ENCODE measurements at regions not wholly inside any gene's neighbourhood (a gene's known extent, or its start where the extent isn't known, plus 50 kb on each side); places are given as distances from the start of the nearest gene placed in this dataset.

DNA sequence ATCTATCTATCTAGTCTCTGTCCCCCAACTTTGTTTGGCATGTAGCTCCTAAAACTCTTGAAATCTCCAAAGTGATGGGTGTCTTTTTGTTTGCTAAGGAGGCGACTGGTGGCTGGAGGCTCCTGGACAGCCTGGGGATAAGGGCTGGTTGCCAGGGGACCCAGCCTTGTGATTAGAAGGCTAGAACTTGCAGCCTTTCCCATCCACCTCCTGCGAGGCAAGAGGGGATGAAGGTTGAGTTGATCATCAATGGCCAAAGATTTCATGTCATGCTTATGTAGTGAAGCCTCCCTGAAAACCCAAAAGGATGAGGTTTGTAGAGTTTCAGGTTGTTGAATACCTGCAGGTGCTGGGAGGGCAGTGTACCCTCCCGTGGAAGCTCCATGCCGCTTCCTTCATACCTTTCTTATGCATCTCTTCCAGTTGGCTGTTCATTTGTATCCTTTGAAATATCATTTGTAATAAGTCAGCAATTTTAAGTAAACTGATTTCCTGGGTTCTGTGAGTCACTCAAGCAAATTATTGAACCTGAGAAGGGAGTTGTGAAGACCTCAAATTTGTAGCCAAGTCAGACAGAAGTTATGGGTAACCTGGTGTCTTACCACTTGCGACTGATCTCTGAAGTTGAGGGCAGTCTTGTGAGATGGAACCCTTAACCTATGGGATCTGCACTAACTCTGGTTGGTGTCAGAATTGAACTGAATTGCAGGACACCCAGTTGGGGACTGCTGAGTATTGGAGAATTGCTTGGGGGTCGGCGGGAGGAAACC lies 202.4 kb downstream of the SEC14L1 start:
- DNase-seq: no peak

- DNase-seq: no peak
These were observed 203.3 kb downstream of the SEC14L1 start for GRCh38 chr17:77344038-77344437.

- DNase-seq: no peak
These were observed 204.6 kb downstream of the SEC14L1 start for GRCh38 chr17:77345260-77345910.

DNA sequence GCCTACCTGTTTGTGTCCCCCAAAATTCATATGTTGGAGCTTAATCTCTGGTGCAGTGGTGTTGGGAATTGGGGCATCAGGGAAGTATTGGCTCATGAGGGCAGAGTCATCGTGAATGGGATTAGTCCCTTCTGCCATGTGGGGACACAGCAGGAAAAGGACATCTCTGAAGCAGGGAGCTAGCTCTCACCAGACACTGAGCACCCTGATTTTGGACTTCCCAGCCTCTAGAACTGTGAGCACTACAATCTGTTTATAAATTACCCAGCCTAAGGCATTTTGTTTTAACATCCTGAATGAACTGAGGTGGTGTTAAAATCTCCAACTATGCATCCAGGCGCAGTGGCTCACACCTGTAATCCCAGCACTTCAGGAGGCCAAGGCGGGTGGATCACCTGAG lies 206.0 kb downstream of the SEC14L1 start:
- no peak for DNase-seq

DNA sequence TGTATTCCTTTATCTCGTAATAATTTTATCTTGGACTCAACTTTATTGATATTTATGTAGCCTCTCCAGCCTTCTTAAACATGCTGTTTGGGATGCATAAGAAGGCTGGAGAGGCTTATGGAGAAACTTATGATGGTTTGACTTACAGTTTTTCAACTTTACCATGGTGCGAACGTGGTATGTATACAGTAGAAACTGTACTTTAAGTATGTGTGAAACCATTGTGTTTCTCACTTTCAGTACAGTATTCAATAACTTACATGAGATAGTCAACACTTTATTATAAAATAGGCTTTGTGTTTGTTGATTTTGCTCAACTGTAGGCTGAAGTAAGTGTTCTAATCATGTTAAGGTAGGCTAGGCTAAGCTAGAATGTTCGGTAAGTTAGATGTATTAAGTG lies 206.8 kb downstream of the SEC14L1 start:
- no peak for DNase-seq

DNA sequence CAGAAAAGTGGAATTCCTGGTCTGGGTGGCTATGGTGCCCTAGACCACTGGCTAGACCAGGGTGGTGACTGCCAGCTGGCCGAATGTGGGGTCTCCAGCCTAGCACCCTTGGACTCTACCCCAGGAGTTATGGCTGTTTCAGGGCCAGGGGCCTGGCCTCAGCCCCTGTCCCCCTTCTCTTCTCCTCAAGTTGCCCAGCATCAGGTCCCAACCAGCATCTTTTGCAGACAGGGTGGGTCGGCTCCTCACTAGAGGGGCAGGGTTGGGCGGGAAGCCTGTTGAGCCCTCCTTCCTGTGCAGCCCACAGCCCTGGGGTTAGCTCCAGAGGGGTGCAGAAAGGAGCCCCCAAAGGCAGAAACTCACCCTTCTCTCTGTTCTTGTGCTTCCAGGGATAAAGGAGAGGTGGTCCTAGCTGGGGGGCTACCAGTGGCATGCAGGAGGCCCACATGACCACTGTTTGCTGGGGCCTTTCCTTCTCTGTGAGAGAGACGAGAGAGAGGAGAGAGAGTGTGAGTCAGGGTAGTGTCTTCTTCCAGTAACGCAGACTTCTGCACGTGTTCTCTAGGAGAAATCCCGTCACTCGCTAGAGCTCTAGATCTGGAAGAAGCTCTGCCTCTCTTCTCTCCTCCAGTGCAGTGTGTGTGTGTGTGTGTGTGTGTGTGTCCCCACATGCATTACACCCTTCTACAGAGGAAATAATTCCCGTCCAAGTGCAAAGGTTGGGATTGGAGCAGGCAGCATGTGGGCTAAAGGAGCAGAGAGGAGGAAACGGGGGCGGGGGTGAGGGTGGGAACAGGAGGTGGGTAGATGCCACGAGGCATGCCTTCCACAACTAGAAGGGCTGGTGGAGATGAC lies 209.4 kb downstream of the SEC14L1 start:
- DNase-seq: no peak

DNA sequence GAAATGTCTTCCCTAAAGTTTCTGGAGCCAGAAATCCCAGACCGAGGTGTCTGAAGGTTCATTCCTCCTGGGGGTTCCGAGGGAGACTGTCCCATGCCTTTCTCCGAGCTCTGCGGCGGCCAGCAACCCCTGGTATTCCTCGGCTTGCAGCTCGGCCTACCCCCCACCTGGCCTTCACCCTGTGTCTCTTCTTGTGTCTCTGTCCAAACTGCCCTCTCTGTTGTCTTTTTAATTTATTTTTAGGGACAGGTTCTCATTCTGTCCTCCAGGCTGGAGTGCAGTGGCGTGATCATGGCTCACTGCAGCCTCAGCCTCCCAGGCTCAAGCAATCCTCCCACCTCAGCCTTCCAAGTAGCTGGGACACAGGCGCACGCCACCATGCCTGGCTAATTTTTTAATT lies 211.7 kb downstream of the SEC14L1 start:
- DNase-seq: no peak

GRCh38 chr17:77352996-77353395 lies 212.2 kb downstream of the SEC14L1 start:
- no peak for DNase-seq

GRCh38 chr17:77353684-77354419 lies 213.1 kb downstream of the SEC14L1 start:
- no peak for DNase-seq

DNA sequence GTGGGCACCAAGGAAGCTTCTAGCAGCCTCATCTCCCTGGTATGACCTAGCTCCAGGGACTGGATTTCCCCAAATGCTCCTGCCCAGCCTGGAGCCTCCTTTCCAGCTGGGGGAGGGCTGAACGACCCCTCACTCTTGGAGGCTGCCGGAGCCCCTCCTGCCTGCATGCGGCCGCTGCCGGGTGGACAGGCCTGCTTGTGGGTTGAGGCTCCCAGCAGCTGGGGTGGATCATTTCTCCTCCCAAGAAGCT lies 213.6 kb downstream of the SEC14L1 start:
- no peak for DNase-seq

GRCh38 chr17:77354670-77355455 lies 214.1 kb downstream of the SEC14L1 start:
- DNase-seq: no peak

GRCh38 chr17:77356109-77356689 lies 215.4 kb downstream of the SEC14L1 start:
- no peak for DNase-seq

GRCh38 chr17:77356690-77357201 lies 216.0 kb downstream of the SEC14L1 start:
- DNase-seq: no peak

DNA sequence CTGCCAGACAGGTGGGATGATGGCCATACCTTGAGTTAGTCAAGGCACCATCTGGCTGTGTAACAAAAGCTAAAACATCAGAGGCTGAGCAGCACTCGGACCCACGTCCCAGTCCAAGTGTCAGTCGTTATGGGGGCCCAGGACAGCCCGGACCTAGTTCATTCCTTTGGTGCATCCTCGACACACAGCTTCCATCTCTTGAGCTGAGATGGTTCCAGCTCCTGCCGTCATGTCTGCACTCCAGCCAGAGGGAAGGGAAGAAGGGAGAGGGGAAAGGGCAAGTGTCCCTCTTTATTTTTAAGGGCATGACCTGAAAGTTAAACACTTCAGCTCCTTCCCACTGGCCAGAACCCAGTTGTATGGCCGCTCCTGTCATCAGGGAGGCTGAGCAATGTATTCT lies 218.0 kb downstream of the SEC14L1 start:
- DNase-seq: no peak

- no peak for DNase-seq
These were observed 218.5 kb downstream of the SEC14L1 start for GRCh38 chr17:77359236-77359635.

DNA sequence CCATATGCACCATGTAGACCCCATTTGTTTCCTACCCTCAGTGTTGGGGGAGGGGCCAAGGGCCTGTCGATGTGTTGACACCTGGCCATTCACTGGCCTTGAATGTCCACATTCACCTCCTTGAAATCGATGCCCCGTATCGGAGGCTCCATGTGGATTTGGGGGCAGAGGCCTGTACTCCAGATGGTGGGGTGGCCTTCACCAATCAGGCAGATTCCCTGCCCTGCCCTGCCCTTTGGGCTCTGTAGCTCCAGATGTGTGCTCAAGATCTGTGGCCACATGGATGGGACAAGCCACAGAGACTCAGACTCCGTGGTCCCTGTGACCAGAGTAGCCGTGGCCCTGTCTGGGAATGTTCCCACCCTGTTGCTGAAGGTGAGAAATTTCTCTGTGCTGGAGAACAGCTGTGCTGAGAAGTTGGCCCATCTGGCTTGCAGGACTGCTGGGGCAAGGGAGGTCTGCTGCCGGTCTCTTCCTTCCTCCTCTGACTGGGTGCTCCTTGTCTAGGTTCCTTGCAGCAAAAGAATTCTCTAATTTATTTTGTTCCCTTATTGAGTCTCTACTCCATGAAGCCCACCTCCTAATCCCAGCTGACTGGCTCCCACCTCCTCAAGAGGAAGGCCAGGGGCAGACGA lies 221.3 kb downstream of the SEC14L1 start:
- no peak for DNase-seq

DNA sequence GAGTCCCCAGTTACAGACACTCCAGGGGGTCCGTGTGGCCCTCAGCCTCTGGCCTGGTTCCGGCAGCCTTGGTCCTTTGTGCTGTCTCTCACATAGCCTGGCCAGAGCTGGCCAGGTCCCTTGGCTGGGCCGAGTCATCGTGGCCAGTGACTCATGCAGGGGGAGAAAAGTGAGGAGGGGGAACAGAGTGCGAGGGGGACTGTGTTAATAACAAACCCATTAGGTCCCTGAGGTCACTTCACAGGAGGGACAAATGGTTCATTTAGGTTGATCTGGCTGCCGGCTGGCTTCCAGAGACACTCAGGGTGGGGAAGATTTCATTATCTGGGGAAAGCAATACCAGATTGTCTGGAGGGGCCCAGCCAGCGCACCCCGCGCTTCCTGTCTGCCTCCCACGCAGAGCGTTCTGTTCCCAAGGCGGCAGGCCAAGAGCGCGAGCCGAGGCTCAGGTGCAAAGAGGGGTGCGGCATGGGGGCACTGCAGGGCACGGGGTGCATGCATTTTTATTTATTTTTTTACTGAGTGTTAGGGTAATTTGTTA lies 223.1 kb downstream of the SEC14L1 start:
- DNase-seq: no peak

DNA sequence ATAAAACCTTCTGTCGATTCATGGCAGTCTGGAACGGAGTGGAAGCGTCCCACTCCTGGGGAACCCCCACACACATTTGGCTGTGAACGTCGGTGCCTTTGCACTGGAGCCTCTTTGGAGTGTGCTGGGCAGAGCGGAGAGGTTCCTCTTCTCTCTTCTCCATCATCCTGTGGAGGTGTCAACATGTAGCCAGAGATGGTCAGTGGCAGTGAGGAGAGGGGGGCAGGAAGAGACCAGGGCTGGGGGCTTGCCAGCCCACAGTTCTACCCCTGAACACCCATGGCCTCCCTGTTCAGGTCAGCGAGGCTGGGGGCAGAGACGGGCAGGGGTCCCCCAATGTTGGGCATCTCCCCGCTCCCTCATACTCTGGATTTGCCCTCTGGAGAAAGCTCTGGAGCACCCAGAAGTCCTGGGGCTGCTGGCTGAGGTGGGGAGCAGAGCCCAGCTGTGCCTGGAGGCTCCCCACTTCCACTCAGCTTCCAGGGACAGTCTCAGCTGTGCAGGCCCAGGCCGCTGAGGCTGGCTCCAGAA lies 223.7 kb downstream of the SEC14L1 start:
- DNase-seq: no peak

DNA sequence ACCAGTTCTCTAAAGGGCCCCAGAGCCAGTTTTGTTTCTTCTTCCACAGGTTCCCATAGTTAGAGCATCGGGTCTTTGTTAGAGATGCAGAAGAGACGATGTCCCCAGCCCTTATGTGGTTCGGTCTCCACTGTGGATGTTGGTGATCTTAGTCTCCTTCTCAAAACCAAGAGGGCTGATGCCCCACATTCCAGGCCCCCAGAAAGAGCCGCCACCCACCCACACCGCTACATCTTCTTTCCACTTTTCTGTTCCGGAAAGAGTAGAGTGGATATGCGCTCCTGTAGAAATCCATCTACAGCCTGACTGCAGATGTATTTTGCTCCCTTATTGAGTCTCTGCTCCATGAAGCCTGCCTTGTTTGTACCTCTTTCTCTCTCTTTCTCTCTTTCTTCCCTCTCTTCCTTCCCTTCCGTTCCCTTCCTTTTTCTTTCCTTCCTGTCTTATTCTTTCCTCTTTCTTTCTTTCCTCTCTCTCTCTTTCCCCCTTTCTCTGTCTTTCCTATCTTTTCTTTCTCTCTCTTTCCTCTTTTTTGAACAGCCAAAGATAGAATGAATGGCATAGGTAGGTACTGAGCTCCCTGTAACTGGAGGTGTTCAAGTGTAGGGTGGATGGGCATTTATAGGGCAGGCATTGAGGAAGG lies 224.3 kb downstream of the SEC14L1 start:
- DNase-seq: no peak

DNA sequence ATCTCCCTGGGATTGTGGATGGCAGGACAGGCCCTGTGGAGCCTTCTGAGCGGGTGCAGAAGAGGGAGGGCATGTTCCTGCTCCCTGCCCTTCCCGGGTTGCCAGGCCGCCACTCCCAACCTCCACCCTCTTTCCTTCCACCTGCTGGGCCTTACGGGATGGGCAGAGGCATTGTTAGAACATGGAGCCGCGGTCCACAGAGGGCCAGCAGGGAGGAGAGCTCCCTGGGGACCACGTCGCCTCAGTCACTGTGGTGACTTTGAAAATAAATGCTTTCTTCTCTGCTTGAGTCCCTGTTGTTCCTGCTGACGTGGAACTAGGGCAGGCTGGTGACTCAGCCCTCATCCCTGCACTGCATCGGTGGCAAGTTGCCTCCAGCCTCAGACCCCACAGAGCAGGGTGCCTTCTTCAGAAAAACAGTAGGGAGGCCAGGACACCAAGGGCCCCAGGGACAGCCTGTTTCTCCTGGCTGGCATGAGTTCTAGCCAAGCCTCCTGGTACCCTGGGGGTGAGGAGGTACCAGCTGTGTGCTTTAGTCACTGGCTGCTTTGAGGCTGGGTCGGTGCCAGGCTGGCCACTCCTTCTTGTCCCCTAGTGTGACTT lies 224.9 kb downstream of the SEC14L1 start:
- no peak for DNase-seq
